GM06990 (cell line): ENCODE measurements at regions not wholly inside any gene's neighbourhood (a gene's known extent, or its start where the extent isn't known, plus 50 kb on each side); places are given as distances from the start of the nearest gene placed in this dataset.

Experiments used
- DNase-seq: peaks from one replicate; pipeline ENCODE4 v3.0.0-alpha.2; 2011; ENCODE audit not compliant: insufficient read length; ENCODE audit errors: extremely low read depth
- H3K27me3 ChIP-seq: replicated peaks from 2 replicates; pipeline ENCODE4 v1.6.0; 2011; ENCODE audit warnings: low read length; ENCODE audit not compliant: control insufficient read depth, insufficient read depth
- H3K36me3 ChIP-seq: 2 replicates; pipeline ENCODE4 v1.5.1; 2011; ENCODE audit warnings: low read length; ENCODE audit not compliant: control insufficient read depth, insufficient read depth
- H3K4me3 ChIP-seq: replicated peaks from 2 replicates; pipeline ENCODE4 v1.5.1; 2011; ENCODE audit warnings: low read depth, mild to moderate bottlenecking, control low read depth, low read length
- TF ChIP-seq, protein P1 (sequence below): IDR thresholded peaks from 2 replicates; pipeline ENCODE4 v1.5.1; 2011; ENCODE audit warnings: low read length, control low read depth, mild to moderate bottlenecking, inconsistent platforms; ENCODE audit not compliant: insufficient read depth, poor library complexity, severe bottlenecking

GRCh38 chr3:180457225-180457624 lies 144.7 kb upstream of the TTC14 start:
- H3K27me3 ChIP-seq = no peaks in the 10 kb centered on the region
- no peaks in the 10 kb centered on the region for H3K36me3 ChIP-seq
- H3K4me3 ChIP-seq = no peak overlapping the region
- TF ChIP-seq, protein P1, sequence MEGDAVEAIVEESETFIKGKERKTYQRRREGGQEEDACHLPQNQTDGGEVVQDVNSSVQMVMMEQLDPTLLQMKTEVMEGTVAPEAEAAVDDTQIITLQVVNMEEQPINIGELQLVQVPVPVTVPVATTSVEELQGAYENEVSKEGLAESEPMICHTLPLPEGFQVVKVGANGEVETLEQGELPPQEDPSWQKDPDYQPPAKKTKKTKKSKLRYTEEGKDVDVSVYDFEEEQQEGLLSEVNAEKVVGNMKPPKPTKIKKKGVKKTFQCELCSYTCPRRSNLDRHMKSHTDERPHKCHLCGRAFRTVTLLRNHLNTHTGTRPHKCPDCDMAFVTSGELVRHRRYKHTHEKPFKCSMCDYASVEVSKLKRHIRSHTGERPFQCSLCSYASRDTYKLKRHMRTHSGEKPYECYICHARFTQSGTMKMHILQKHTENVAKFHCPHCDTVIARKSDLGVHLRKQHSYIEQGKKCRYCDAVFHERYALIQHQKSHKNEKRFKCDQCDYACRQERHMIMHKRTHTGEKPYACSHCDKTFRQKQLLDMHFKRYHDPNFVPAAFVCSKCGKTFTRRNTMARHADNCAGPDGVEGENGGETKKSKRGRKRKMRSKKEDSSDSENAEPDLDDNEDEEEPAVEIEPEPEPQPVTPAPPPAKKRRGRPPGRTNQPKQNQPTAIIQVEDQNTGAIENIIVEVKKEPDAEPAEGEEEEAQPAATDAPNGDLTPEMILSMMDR = no peak
- DNase-seq = no peak

GRCh38 chr3:180466401-180467011 lies 135.5 kb upstream of the TTC14 start:
- no peak for DNase-seq
- TF ChIP-seq, protein P1 = no peak
- Histone ChIP-seq H3K36me3 (no peaks in the 10 kb centered on the region), H3K27me3 (no peaks in the 10 kb centered on the region), H3K4me3 (no peak overlapping the region)

DNA sequence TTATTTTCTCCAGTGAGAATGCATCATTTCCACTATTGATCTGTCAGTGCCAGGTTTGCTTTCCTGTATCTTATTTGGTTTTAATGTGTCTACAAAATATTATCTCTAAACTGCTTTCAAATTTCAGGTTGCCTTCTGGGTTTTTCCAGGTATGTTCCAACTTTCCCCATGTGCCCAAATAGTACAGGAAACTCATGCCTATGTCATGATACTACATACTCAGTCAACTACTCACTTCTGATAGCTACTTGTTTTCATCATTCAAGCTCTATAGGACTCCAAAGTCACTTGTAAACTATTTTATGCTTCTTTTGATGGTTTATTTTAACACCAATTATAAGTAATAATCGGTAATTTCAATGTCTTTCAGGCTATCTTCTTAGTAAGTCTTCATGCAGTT lies 134.8 kb upstream of the TTC14 start:
- no peaks in the 10 kb centered on the region for H3K36me3 ChIP-seq
- no peak overlapping the region for H3K4me3 ChIP-seq
- TF ChIP-seq, protein P1 = no peak
- no peak for DNase-seq
- no peaks in the 10 kb centered on the region for H3K27me3 ChIP-seq

DNA sequence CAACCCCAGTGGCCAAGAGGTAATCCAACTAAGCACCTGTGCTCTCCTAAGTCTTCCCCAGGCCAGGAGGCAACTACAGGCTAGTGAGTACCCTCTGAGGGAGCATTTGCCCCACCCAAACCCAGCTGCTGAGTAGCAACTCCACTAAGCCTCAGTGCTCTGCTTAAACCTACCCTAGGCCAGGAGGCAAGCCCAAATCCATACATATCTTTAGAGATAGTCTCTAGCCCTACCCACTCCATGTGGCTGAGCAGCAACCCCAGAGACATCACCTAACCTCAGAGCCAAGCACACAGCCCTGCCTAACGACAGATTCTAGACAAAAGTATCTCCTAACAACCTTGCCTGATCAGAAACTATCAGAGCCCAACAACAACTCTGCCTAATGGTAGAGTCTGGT lies 132.8 kb upstream of the TTC14 start:
- Histone ChIP-seq H3K36me3 (no peaks in the 10 kb centered on the region), H3K27me3 (no peaks in the 10 kb centered on the region), H3K4me3 (no peak overlapping the region)
- TF ChIP-seq, protein P1 = no peak
- no peak for DNase-seq

- Histone ChIP-seq H3K27me3 (no peaks in the 10 kb centered on the region), H3K36me3 (no peaks in the 10 kb centered on the region), H3K4me3 (no peak overlapping the region)
- DNase-seq = no peak
- TF ChIP-seq, protein P1 = no peak
Observed at GRCh38 chr3:180478695-180479094, 123.3 kb upstream of the TTC14 start.

GRCh38 chr3:180492047-180492446 lies 109.9 kb upstream of the TTC14 start:
- TF ChIP-seq, protein P1 = no peak
- DNase-seq = no peak
- H3K36me3 ChIP-seq = no peaks in the 10 kb centered on the region
- H3K27me3 ChIP-seq = no peaks in the 10 kb centered on the region
- H3K4me3 ChIP-seq = no peak overlapping the region
